OCI-LY7 (cell line): ENCODE measurements at regions not wholly inside any gene's neighbourhood (a gene's known extent, or its start where the extent isn't known, plus 50 kb on each side); places are given as distances from the start of the nearest gene placed in this dataset.

Source experiments
- BruUV-seq: library from RNA; stranded (reverse); fragments of 400-500 nt; replicated peaks from 2 replicates; lab custom pipeline; 2021; lab: Mats Ljungman, UMichigan
- CTCF ChIA-PET: fragments of 300-600 bp; sonication (Branson Sonifier 250); formaldehyde crosslinking; loops from one replicate; lab custom pipeline; 2022; ENCODE audit warnings: antibody characterized with exemption; ENCODE audit not compliant: unreplicated experiment; lab: Charles Lee
- POLR2A ChIA-PET: fragments of 300-600 bp; sonication (Branson Sonifier 250); formaldehyde crosslinking; loops from one replicate; lab custom pipeline; 2022; ENCODE audit warnings: antibody characterized with exemption; lab: Charles Lee
- DNase-seq: peaks from one replicate; pipeline ENCODE4 v3.0.0-alpha.2; 2015; ENCODE audit warnings: low spot score
- H2AFZ ChIP-seq: fragments of 200-600 bp; sonication (generic), shearing (Covaris generic); 2 replicates; pipeline ENCODE4 v1.6.1; 2014; ENCODE audit warnings: mild to moderate bottlenecking, antibody characterized with exemption, low read length, moderate library complexity
- H3K27ac ChIP-seq: fragments of 200-600 bp; sonication (generic); 2 replicates; pipeline ENCODE4 v1.5.1; 2014; ENCODE audit warnings: mixed run types, low read depth, mild to moderate bottlenecking, moderate library complexity, low read length, inconsistent platforms; ENCODE audit not compliant: poor library complexity, severe bottlenecking
- H3K36me3 ChIP-seq: fragments of 200-600 bp; sonication (generic); 2 replicates; pipeline ENCODE4 v1.6.1; 2014; ENCODE audit warnings: mild to moderate bottlenecking, antibody characterized with exemption, low read length, moderate library complexity, mixed read lengths; ENCODE audit not compliant: insufficient read depth
- H3K4me1 ChIP-seq: fragments of 200-600 bp; sonication (generic); 2 replicates; pipeline ENCODE4 v1.5.1; 2014; ENCODE audit warnings: mild to moderate bottlenecking, low read length; ENCODE audit not compliant: insufficient read depth, poor library complexity, severe bottlenecking
- H3K4me2 ChIP-seq: fragments of 200-600 bp; sonication (generic); 2 replicates; pipeline ENCODE4 v1.6.1; 2014; ENCODE audit warnings: mild to moderate bottlenecking, low read length
- H3K4me3 ChIP-seq: fragments of 200-600 bp; sonication (generic); 2 replicates; pipeline ENCODE4 v1.5.1; 2014; ENCODE audit warnings: mild to moderate bottlenecking, low read depth, low read length; ENCODE audit not compliant: poor library complexity, severe bottlenecking
- H3K79me2 ChIP-seq: fragments of 200-600 bp; sonication (generic); 2 replicates; pipeline ENCODE4 v1.6.1; 2016; ENCODE audit warnings: low read depth, mild to moderate bottlenecking, low read length, moderate library complexity, mixed read lengths; ENCODE audit not compliant: insufficient read depth
- H3K9me2 ChIP-seq: fragments of 200-600 bp; sonication (generic); 2 replicates; pipeline ENCODE4 v1.6.1; 2016; ENCODE audit warnings: mild to moderate bottlenecking, low read length, mixed read lengths; ENCODE audit not compliant: insufficient read depth
- H3K9me3 ChIP-seq: fragments of 200-600 bp; sonication (generic); 2 replicates; pipeline ENCODE4 v1.6.1; 2014; ENCODE audit warnings: mild to moderate bottlenecking, mixed run types, low read length, mixed read lengths
- H4K20me1 ChIP-seq: fragments of 200-600 bp; sonication (generic); 2 replicates; pipeline ENCODE4 v1.6.1; 2014; ENCODE audit warnings: mild to moderate bottlenecking, antibody characterized with exemption, low read length, moderate library complexity, mixed read lengths; ENCODE audit not compliant: insufficient read depth
- EZH2phosphoT487 ChIP-seq: fragments of 200-600 bp; sonication (generic); IDR thresholded peaks from 2 replicates; pipeline ENCODE4 v1.6.1; 2018; ENCODE audit warnings: low read depth, borderline replicate concordance, mild to moderate bottlenecking, mixed run types, antibody characterized with exemption, low read length, moderate library complexity, mixed read lengths
- intact Hi-C: fragments of 100-400 bp; cut with micrococcal nuclease; formaldehyde crosslinking; loops from one replicate; pipeline ENCODE4 v1.10.0; 2022; ENCODE audit not compliant: unreplicated experiment
- TF ChIP-seq, protein P1 (sequence below): fragments of 200-600 bp; sonication (generic); conservative IDR thresholded peaks from 2 replicates; pipeline ENCODE4 v1.5.1; 2014; ENCODE audit warnings: mild to moderate bottlenecking, antibody characterized with exemption, low read length, moderate library complexity, mixed read lengths

DNA sequence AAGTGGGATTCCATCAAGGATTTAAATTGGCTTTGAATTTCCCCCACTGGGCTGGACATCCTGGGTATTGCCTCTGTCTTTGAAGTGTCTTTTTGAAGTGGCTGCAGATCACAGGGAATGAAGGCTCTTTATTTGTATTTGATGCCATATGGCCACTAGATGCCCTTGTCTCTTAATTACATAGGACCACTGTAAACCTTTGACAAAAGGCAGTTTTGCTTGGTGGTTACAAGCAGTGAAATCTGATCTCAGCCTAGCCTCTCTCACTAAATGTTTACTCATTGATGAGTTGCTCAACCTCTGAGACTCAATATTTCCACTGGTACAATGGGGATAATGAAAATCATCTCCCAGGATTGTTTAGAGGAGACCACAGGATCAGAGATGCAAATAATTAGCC is 102.2 kb downstream of the INSIG2 start:
- no peaks in the 10 kb centered on the region for H3K79me2 ChIP-seq
- no peaks in the 10 kb centered on the region for H4K20me1 ChIP-seq
- H3K4me3 ChIP-seq, result no peak overlapping the region
- intact Hi-C loops, result no loop called here
- no peak overlapping the region for H3K27ac ChIP-seq
- H2AFZ ChIP-seq, result no peak overlapping the region
- no peak for TF ChIP-seq EZH2phosphoT487
- ChIA-PET POLR2A (no interaction called here), CTCF (no interaction called here)
- H3K9me2 ChIP-seq, result no peaks in the 10 kb centered on the region
- H3K9me3 ChIP-seq, result no peaks in the 10 kb centered on the region
- no TSS peak for BruUV-seq
- H3K4me2 ChIP-seq, result no peak overlapping the region
- H3K4me1 ChIP-seq, result peaks cover 3% of the 10 kb centered on the region
- no peaks in the 10 kb centered on the region for H3K36me3 ChIP-seq
- DNase-seq, result no peak

DNA sequence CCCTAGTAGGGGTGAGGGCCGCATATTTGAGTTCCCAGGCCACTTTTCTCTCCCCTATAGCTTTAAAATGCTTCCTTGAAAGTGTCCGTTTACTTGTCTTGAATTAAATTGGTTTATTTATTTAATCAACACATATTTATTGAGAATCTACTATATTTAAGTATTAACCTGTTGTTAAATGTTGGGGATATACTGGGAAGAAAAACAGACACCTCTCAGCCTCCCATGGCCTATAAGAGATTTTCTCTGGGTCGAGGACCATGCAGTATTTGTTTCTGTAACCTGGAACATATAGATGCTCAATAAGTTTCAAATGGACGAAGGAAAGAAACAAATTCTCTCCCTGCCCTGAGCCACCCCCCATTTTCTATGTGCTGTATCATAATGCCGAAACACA is 98.6 kb downstream of the INSIG2 start:
- no peaks in the 10 kb centered on the region for H3K36me3 ChIP-seq
- BruUV-seq, result TSS peak; percentile 92
- H3K4me3 ChIP-seq, result no peak overlapping the region
- H2AFZ ChIP-seq, result peak overlapping the region; percentile 93
- TF ChIP-seq, protein P1, sequence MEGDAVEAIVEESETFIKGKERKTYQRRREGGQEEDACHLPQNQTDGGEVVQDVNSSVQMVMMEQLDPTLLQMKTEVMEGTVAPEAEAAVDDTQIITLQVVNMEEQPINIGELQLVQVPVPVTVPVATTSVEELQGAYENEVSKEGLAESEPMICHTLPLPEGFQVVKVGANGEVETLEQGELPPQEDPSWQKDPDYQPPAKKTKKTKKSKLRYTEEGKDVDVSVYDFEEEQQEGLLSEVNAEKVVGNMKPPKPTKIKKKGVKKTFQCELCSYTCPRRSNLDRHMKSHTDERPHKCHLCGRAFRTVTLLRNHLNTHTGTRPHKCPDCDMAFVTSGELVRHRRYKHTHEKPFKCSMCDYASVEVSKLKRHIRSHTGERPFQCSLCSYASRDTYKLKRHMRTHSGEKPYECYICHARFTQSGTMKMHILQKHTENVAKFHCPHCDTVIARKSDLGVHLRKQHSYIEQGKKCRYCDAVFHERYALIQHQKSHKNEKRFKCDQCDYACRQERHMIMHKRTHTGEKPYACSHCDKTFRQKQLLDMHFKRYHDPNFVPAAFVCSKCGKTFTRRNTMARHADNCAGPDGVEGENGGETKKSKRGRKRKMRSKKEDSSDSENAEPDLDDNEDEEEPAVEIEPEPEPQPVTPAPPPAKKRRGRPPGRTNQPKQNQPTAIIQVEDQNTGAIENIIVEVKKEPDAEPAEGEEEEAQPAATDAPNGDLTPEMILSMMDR, result no peak
- no peak for TF ChIP-seq EZH2phosphoT487
- H3K9me3 ChIP-seq, result no peaks in the 10 kb centered on the region
- H3K4me1 ChIP-seq, result peaks cover 7% of the 10 kb centered on the region
- no peaks in the 10 kb centered on the region for H3K9me2 ChIP-seq
- POLR2A ChIA-PET, result interaction anchor here (0.6 to 2.3 kb wide), 2 partner anchors 11 to 525 kb away, joined by 3 to 6 read pairs; no protein-coding TSS in a partner anchor
- CTCF ChIA-PET, result no interaction called here
- no peaks in the 10 kb centered on the region for H4K20me1 ChIP-seq
- DNase-seq, result no peak
- H3K4me2 ChIP-seq, result peak overlapping the region; percentile 68; the same call in 1 of the 2 replicates
- H3K27ac ChIP-seq, result no peak overlapping the region
- intact Hi-C loops, result loop anchor here (5.0 kb wide), 1 partner anchor 375 kb away; the partner anchor contains the start of gene DDX18
- no peaks in the 10 kb centered on the region for H3K79me2 ChIP-seq

DNA sequence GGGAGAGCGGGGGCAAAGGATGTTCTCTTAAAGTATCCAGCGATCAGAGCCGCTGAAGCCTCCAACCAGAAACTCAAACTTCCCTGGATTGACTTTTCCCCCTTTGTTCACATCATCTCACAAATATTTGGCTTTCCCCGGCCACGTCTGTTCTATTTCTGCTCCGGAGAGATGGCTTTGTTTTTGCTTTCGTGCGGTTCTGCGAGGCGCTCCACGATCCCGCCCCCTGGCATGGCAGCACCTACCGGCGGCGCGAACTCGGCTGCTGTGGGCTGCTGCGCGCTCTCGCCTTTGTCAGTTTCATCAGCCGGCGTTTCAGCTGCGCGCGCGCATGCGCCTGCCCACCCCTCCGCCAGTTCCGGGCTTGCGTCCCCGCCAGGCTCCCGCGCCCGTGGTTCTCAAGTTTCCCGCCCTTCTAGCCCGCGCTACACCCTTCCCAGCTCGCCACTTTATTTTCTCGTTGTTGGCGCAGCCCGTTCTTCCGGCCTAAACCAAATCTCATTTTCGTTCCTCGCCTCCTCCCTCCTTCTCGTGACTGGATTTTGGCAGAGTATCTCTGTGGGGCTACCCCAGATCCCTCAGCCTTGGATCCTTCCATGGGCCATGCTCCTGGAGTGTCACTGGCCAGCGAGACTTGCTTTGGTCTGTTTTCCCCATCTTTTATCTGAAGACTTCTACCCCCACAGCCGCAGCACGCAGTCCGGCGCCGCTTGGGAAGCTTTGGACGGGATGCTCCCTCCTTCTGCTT is 98.0 kb downstream of the INSIG2 start:
- intact Hi-C loops, result loop anchor here (5.0 kb wide), 1 partner anchor 374 kb away; the partner anchor contains the start of gene DDX18
- Histone ChIP-seq H3K4me1 (peaks cover 7% of the 10 kb centered on the region), H3K79me2 (no peaks in the 10 kb centered on the region), H2AFZ (peak overlapping the region; percentile 93), H3K9me3 (no peaks in the 10 kb centered on the region), H3K4me3 (peak overlapping the region; percentile 69), H3K4me2 (peak overlapping the region; percentile 68), H3K36me3 (no peaks in the 10 kb centered on the region), H3K27ac (peak overlapping the region; percentile 6), H3K9me2 (no peaks in the 10 kb centered on the region), H4K20me1 (no peaks in the 10 kb centered on the region)
- DNase-seq, result peak; percentile 81
- no TSS peak for BruUV-seq
- ChIA-PET CTCF (no interaction called here), POLR2A (interaction anchor here (0.6 to 2.3 kb wide), 2 partner anchors 11 to 525 kb away, joined by 3 to 6 read pairs; no protein-coding TSS in a partner anchor)
- no peak for TF ChIP-seq EZH2phosphoT487
- TF ChIP-seq, protein P1, result no peak
